Endothelial cell of umbilical vein (primary cell): ENCODE measurements at regions not wholly inside any gene's neighbourhood (a gene's known extent, or its start where the extent isn't known, plus 50 kb on each side); places are given as distances from the start of the nearest gene placed in this dataset.

ENCODE experiments used
- BruUV-seq: library from RNA; stranded (reverse); fragments of 400-500 nt; replicated peaks from 2 replicates; lab custom pipeline; 2021; lab: Mats Ljungman, UMichigan
- CTCF ChIA-PET: fragments of 300-600, 350-600 bp; sonication (Branson Sonifier 250); formaldehyde crosslinking; loops from one replicate; lab custom pipeline; 2021; ENCODE audit warnings: antibody characterized with exemption, inconsistent platforms; lab: Charles Lee
- POLR2A ChIA-PET: fragments of 300-600, 350-600 bp; sonication (Branson Sonifier 250); formaldehyde crosslinking; loops from one replicate; lab custom pipeline; 2021; ENCODE audit warnings: antibody characterized with exemption, inconsistent platforms; lab: Charles Lee
- DNase-seq: peaks from one replicate; pipeline ENCODE4 v3.0.0-alpha.2; 2011; ENCODE audit warnings: low read depth, low spot score
- FAIRE-seq: peaks from 2 replicates; lab custom pipeline; 2011; peaks lifted over from hg19 to GRCh38; lab: Jason Lieb, UNC
- H2AFZ ChIP-seq: 2 replicates; pipeline ENCODE4 v1.6.0; 2012; ENCODE audit warnings: low read depth, low read length, control low read depth, inconsistent platforms
- H3K27ac ChIP-seq: 2 replicates; pipeline ENCODE4 v1.5.1; 2011; ENCODE audit warnings: low read depth, mild to moderate bottlenecking, control low read depth, low read length, moderate library complexity; ENCODE audit not compliant: insufficient read depth
- H3K27me3 ChIP-seq, 2 experiments: 2 replicates each; pipeline versions ENCODE4 v1.6.0 to v1.6.1; 2011; ENCODE audit warnings: low read length in 2 of 2, mixed read lengths in 1 of 2; ENCODE audit not compliant: control insufficient read depth in 2 of 2, insufficient read depth in 2 of 2
- H3K36me3 ChIP-seq, 2 experiments: 2 replicates in 1 of 2; 3 replicates in 1 of 2; pipeline ENCODE4 v1.5.1; 2011; ENCODE audit warnings: low read length in 2 of 2, mild to moderate bottlenecking in 1 of 2, moderate library complexity in 1 of 2; ENCODE audit not compliant: control insufficient read depth in 2 of 2, insufficient read depth in 2 of 2; ENCODE audit errors: extremely low read depth in 1 of 2
- H3K4me1 ChIP-seq: 3 replicates; pipeline ENCODE4 v1.5.1; 2011; ENCODE audit warnings: mild to moderate bottlenecking, low read length; ENCODE audit not compliant: control insufficient read depth, insufficient read depth; ENCODE audit errors: extremely low read depth
- H3K4me2 ChIP-seq: 2 replicates; pipeline ENCODE4 v1.6.1; 2011; ENCODE audit warnings: low read length, control low read depth, mixed read lengths; ENCODE audit not compliant: insufficient read depth
- H3K4me3 ChIP-seq, 3 experiments: fragments of 200-600 bp in 1 of 3; sonication (generic), shearing (Covaris generic) in 1 of 3; replicated peaks in 1 of 3; 2 replicates each; pipeline ENCODE4 v1.5.1; 2011 to 2016; ENCODE audit warnings: control low read depth in 3 of 3, low read length in 3 of 3, mild to moderate bottlenecking in 2 of 3, inconsistent platforms in 1 of 3, low read depth in 1 of 3, moderate library complexity in 1 of 3; ENCODE audit not compliant: insufficient read depth in 1 of 3
- H3K79me2 ChIP-seq: 2 replicates; pipeline ENCODE4 v1.6.0; 2012; ENCODE audit warnings: low read length, inconsistent platforms; ENCODE audit not compliant: control insufficient read depth, insufficient read depth
- H3K9ac ChIP-seq: replicated peaks from 2 replicates; pipeline ENCODE3; 2011; ENCODE audit warnings: low read length, control low read depth; ENCODE audit not compliant: insufficient read depth; ENCODE audit errors: extremely low read depth
- H3K9me1 ChIP-seq: replicated peaks from 3 replicates; pipeline ENCODE4 v1.6.0; 2011; ENCODE audit warnings: mild to moderate bottlenecking, low read length; ENCODE audit not compliant: control insufficient read depth, insufficient read depth; ENCODE audit errors: extremely low read depth
- H3K9me3 ChIP-seq: replicated peaks from 2 replicates; pipeline ENCODE4 v1.5.1; 2012; ENCODE audit warnings: low read length, inconsistent platforms; ENCODE audit not compliant: control insufficient read depth, insufficient read depth
- H4K20me1 ChIP-seq: replicated peaks from 2 replicates; pipeline ENCODE3; 2011; ENCODE audit warnings: mild to moderate bottlenecking, low read length; ENCODE audit not compliant: control insufficient read depth, insufficient read depth; ENCODE audit errors: extremely low read depth
- EZH2 ChIP-seq: IDR thresholded peaks from 2 replicates; pipeline ENCODE4 v1.6.1; 2012; ENCODE audit warnings: borderline replicate concordance, low read depth, mild to moderate bottlenecking, moderate library complexity, low read length, inconsistent platforms; ENCODE audit not compliant: severe bottlenecking
- FOS ChIP-seq: IDR thresholded peaks from 2 replicates; pipeline ENCODE4 v1.6.1; 2011; ENCODE audit warnings: mild to moderate bottlenecking, low read length, moderate library complexity, borderline replicate concordance; ENCODE audit not compliant: insufficient read depth
- GATA2 ChIP-seq: IDR thresholded peaks from 2 replicates; pipeline ENCODE4 v1.7.0; 2011; ENCODE audit warnings: low read depth, mild to moderate bottlenecking, moderate library complexity, mixed read lengths, low read length; ENCODE audit not compliant: insufficient read length, insufficient read depth
- JUN ChIP-seq: IDR thresholded peaks from 2 replicates; pipeline ENCODE4 v1.6.1; 2011; ENCODE audit warnings: borderline replicate concordance, low read depth; ENCODE audit not compliant: insufficient read length, insufficient read depth
- MYC ChIP-seq: IDR thresholded peaks from one replicate; pipeline ENCODE4 v1.6.1; 2011; ENCODE audit warnings: mild to moderate bottlenecking, low read depth, low read length
- POLR2A ChIP-seq: IDR thresholded peaks from 2 replicates; pipeline ENCODE4 v1.6.1; 2012; ENCODE audit warnings: low read depth, mild to moderate bottlenecking, control low read depth, low read length
- POLR2AphosphoS5 ChIP-seq: IDR thresholded peaks from 2 replicates; pipeline ENCODE4 v1.6.1; 2012; ENCODE audit warnings: low read depth, mild to moderate bottlenecking, control low read depth, low read length, moderate library complexity; ENCODE audit not compliant: insufficient read depth
- dilution Hi-C: fragments of 300-500 bp; cut with MboI; formaldehyde crosslinking; loops from one replicate; pipeline ENCODE4 v1.15.0; 2019; ENCODE audit warnings: low sequenced_read_pairs; ENCODE audit not compliant: extremely low pct_ligation_motif_present
- intact Hi-C: fragments of 100-400 bp; cut with micrococcal nuclease; formaldehyde crosslinking; loops from one replicate; pipeline ENCODE4 v1.10.0; 2022
- TF ChIP-seq, protein P1 (sequence below): IDR thresholded peaks from 2 replicates; pipeline ENCODE4 v1.6.1; 2011; ENCODE audit not compliant: insufficient read depth, insufficient read length
- TF ChIP-seq, protein P2 (sequence below), 2 donors: IDR thresholded peaks; 1 replicate in 1 of 2; 2 replicates in 1 of 2; pipeline ENCODE4 v1.5.1; 2011; ENCODE audit warnings: low read length in 2 of 2, mild to moderate bottlenecking in 2 of 2, moderate library complexity in 2 of 2, control low read depth in 1 of 2, inconsistent platforms in 1 of 2, low read depth in 1 of 2; ENCODE audit not compliant: insufficient read depth in 1 of 2; ENCODE audit errors: extremely low read depth in 1 of 2

DNA sequence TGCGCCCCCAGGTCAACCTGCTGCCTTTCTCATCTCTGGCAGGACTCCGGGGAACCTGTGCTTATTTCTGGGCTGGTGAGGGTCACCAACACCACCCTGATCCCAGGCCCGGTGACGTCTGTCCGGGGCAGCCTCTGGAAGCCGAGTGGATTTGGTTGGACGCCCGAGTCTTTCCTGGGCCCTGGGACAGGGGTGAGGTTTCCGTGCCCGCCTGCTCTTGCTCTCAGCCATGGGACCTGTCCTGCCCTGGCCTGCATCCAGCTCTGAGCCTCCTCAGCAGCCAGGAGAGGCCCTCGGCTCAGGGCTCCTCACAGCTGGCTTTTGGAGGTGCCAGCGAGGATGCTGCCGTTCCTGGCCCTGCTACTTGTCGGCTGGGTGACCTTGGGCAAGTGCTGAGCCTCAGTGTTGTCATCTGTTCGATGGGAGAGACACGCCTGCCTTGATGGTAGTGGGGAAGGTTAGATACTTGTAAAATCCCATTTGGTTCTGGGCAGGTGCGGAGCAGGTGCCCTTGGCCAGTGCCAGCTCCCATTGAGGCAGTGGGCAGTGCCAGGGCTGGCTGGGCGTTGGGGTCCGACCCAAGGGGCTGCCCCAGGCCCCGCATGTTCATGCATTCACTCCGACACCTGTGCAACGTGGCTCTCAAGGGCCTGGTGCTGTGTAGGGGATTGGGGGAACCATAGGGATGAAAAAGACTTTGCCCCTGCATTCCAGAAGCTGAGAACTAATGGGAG, 58.9 kb upstream of the THY1 start:
- FAIRE-seq = no peak
- intact Hi-C loops (loop anchor here (1.0 to 5.0 kb wide), 8 partner anchors 52 to 687 kb away; partner anchors contain the start of gene NECTIN1), dilution Hi-C loops (no loop called here)
- no peaks in the 10 kb centered on the region for H3K4me1 ChIP-seq
- DNase-seq = no peak
- no peaks in the 10 kb centered on the region for H3K79me2 ChIP-seq
- no peaks in the 10 kb centered on the region for H4K20me1 ChIP-seq
- H3K27ac ChIP-seq = no peak overlapping the region
- ChIA-PET CTCF (interaction anchor here (1.4 to 2.8 kb wide), 2 partner anchors 52 to 627 kb away, joined by 3 to 31 read pairs; no protein-coding TSS in a partner anchor), POLR2A (no interaction called here)
- no peak overlapping the region for H2AFZ ChIP-seq
- no peaks in the 10 kb centered on the region for H3K9me3 ChIP-seq
- H3K9ac ChIP-seq = no peak overlapping the region
- no peak overlapping the region for H3K4me3 ChIP-seq
- BruUV-seq = no TSS peak
- no peaks in the 10 kb centered on the region for H3K9me1 ChIP-seq
- H3K27me3 ChIP-seq = no peaks in the 10 kb centered on the region
- TF ChIP-seq EZH2 = no peak
- TF ChIP-seq POLR2AphosphoS5 = no peak
- TF ChIP-seq JUN = no peak
- TF ChIP-seq, protein P1, sequence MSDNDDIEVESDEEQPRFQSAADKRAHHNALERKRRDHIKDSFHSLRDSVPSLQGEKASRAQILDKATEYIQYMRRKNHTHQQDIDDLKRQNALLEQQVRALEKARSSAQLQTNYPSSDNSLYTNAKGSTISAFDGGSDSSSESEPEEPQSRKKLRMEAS = no peak
- TF ChIP-seq GATA2 = no peak
- TF ChIP-seq, protein P2, sequence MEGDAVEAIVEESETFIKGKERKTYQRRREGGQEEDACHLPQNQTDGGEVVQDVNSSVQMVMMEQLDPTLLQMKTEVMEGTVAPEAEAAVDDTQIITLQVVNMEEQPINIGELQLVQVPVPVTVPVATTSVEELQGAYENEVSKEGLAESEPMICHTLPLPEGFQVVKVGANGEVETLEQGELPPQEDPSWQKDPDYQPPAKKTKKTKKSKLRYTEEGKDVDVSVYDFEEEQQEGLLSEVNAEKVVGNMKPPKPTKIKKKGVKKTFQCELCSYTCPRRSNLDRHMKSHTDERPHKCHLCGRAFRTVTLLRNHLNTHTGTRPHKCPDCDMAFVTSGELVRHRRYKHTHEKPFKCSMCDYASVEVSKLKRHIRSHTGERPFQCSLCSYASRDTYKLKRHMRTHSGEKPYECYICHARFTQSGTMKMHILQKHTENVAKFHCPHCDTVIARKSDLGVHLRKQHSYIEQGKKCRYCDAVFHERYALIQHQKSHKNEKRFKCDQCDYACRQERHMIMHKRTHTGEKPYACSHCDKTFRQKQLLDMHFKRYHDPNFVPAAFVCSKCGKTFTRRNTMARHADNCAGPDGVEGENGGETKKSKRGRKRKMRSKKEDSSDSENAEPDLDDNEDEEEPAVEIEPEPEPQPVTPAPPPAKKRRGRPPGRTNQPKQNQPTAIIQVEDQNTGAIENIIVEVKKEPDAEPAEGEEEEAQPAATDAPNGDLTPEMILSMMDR (IDR thresholded peaks at IDR 0.05; ENCODE audit: extremely low read depth in 1 of 2, insufficient read depth in 1 of 2, low read depth in 1 of 2, low read length in 2 of 2) = no peak
- TF ChIP-seq MYC = no peak
- no peak for TF ChIP-seq POLR2A
- no peak for TF ChIP-seq FOS
- H3K36me3 ChIP-seq = no peaks in the 10 kb centered on the region
- H3K4me2 ChIP-seq = no peak overlapping the region
